CD4-positive, alpha-beta T cell treated with Interleukin-4 for 4 hours (primary cell): ENCODE measurements at regions not wholly inside any gene's neighbourhood (a gene's known extent, or its start where the extent isn't known, plus 50 kb on each side); places are given as distances from the start of the nearest gene placed in this dataset.
"Not testable (repeated sequence)": the region's sequence is repeated elsewhere in the genome, so short reads cannot be mapped to it uniquely, and the experiment has no call there.

Experiments used
- DNase-seq: peaks from one replicate; pipeline ENCODE4 v3.0.0-alpha.2; 2020

GRCh38 chr5:117343726-117344125 is 769.1 kb upstream of the SEMA6A start:
- not testable (repeated sequence) for DNase-seq

GRCh38 chr5:117337064-117337749 is 762.6 kb upstream of the SEMA6A start:
- no peak for DNase-seq

GRCh38 chr5:117336208-117336607 is 761.6 kb upstream of the SEMA6A start:
- no peak for DNase-seq

GRCh38 chr5:117333011-117333410 is 758.4 kb upstream of the SEMA6A start:
- no peak for DNase-seq

- DNase-seq = no peak
Measured at GRCh38 chr5:117332341-117332740, 757.7 kb upstream of the SEMA6A start.

- no peak for DNase-seq
Measured at GRCh38 chr5:117327511-117327910, 752.9 kb upstream of the SEMA6A start.

- no peak for DNase-seq
Measured at GRCh38 chr5:117326997-117327396, 752.4 kb upstream of the SEMA6A start.

- no peak for DNase-seq
Measured at GRCh38 chr5:117318528-117318927, 743.9 kb upstream of the SEMA6A start.

- no peak for DNase-seq
Measured at GRCh38 chr5:117315170-117315569, 740.5 kb upstream of the SEMA6A start.

- not testable (repeated sequence) for DNase-seq
Measured at GRCh38 chr5:117304512-117305107, 730.0 kb upstream of the SEMA6A start.

- DNase-seq = no peak
Measured at GRCh38 chr5:117302949-117303348, 728.3 kb upstream of the SEMA6A start.

- no peak for DNase-seq
Measured at GRCh38 chr5:117302473-117302872, 727.9 kb upstream of the SEMA6A start.

- no peak for DNase-seq
Measured at GRCh38 chr5:117299936-117300328, 725.3 kb upstream of the SEMA6A start.

- no peak for DNase-seq
Measured at GRCh38 chr5:117299224-117299935, 724.8 kb upstream of the SEMA6A start.

- DNase-seq = no peak
Measured at GRCh38 chr5:117296872-117297271, 722.2 kb upstream of the SEMA6A start.

GRCh38 chr5:117295941-117296340 is 721.3 kb upstream of the SEMA6A start:
- DNase-seq = no peak

GRCh38 chr5:117286813-117287212 is 712.2 kb upstream of the SEMA6A start:
- DNase-seq = no peak

- no peak for DNase-seq
Measured at GRCh38 chr5:117271656-117272055, 697.0 kb upstream of the SEMA6A start.

GRCh38 chr5:117266280-117266679 is 691.7 kb upstream of the SEMA6A start:
- no peak for DNase-seq

GRCh38 chr5:117263231-117263630 is 688.6 kb upstream of the SEMA6A start:
- DNase-seq = no peak

- no peak for DNase-seq
Measured at GRCh38 chr5:117262572-117263131, 688.0 kb upstream of the SEMA6A start.

- no peak for DNase-seq
Measured at GRCh38 chr5:117261948-117262571, 687.4 kb upstream of the SEMA6A start.
